ENCODE measurements at regions not wholly inside any gene's neighbourhood (a gene's known extent, or its start where the extent isn't known, plus 50 kb on each side); places are given as distances from the start of the nearest gene placed in this dataset.

DNA sequence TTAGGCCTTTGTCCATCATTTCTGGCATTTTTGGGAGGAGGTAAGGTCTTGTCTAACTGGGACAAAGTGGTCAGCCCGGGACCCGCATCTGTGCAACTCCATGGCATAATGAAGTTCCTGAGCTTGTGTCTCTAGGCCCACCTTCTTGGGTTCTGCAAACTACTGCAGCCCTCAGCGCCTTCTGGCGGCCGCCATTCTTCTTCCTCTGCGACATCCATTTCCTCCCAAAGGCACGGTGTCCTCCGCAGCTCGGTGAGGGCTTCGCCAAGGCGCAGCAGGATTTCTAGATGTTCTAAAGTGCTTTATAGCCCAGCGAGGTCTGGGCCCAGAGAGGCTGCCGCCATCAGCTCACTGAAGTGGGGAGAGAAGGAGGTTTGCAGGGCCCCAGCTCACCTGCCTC is 134.4 kb upstream of the OR4E1 start:
- H3K4me1 Mint-ChIP-seq (ENCODE audit: low read depth, unreplicated experiment): no peaks in the 10 kb centered on the region
- no peak overlapping the region for H3K27ac Mint-ChIP-seq (ENCODE audit: unreplicated experiment)
- DNase-seq: no peak
- H3K4me3 Mint-ChIP-seq (ENCODE audit: low read depth, unreplicated experiment): no peak overlapping the region
- no TSS peak for BruUV-seq (replicated peaks)
- no peaks in the 10 kb centered on the region for H3K36me3 Mint-ChIP-seq (ENCODE audit: insufficient read depth, unreplicated experiment)
- H3K9me3 Mint-ChIP-seq (ENCODE audit: low read depth, unreplicated experiment): no peaks in the 10 kb centered on the region
- intact Hi-C loops (cut with micrococcal nuclease; ENCODE audit: unreplicated experiment): no loop called here
- CTCF ChIA-PET: no interaction called here
- H3K27me3 Mint-ChIP-seq (ENCODE audit: unreplicated experiment): peaks cover 45% of the 10 kb centered on the region
- TF ChIP-seq, protein P1, sequence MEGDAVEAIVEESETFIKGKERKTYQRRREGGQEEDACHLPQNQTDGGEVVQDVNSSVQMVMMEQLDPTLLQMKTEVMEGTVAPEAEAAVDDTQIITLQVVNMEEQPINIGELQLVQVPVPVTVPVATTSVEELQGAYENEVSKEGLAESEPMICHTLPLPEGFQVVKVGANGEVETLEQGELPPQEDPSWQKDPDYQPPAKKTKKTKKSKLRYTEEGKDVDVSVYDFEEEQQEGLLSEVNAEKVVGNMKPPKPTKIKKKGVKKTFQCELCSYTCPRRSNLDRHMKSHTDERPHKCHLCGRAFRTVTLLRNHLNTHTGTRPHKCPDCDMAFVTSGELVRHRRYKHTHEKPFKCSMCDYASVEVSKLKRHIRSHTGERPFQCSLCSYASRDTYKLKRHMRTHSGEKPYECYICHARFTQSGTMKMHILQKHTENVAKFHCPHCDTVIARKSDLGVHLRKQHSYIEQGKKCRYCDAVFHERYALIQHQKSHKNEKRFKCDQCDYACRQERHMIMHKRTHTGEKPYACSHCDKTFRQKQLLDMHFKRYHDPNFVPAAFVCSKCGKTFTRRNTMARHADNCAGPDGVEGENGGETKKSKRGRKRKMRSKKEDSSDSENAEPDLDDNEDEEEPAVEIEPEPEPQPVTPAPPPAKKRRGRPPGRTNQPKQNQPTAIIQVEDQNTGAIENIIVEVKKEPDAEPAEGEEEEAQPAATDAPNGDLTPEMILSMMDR (IDR thresholded peaks at IDR 0.05; ENCODE audit: unreplicated experiment): no peak

DNA sequence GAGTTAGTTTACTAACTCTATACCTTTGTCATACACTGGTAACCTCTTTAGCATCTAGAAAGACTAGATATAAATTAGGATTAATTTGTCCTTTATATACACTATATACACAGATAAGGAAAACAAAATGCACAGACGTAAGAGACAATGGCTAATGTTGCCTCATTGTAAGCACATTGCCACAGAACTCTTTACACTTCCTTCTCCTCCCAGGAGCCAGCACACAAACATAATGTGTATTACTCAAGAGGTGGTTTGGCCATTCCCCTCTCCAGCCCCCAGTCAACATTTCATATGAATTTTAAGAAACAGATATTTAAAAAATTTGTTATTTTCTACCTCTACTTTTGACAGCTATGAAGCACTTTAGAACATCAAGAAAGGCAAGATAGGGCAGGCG is 131.4 kb upstream of the OR4E1 start:
- CTCF ChIA-PET: no interaction called here
- TF ChIP-seq, protein P1 (IDR thresholded peaks at IDR 0.05; ENCODE audit: unreplicated experiment): no peak
- no peaks in the 10 kb centered on the region for H3K9me3 Mint-ChIP-seq (ENCODE audit: low read depth, unreplicated experiment)
- peaks cover 60% of the 10 kb centered on the region for H3K27me3 Mint-ChIP-seq (ENCODE audit: unreplicated experiment)
- H3K4me1 Mint-ChIP-seq (ENCODE audit: low read depth, unreplicated experiment): no peaks in the 10 kb centered on the region
- no TSS peak for BruUV-seq (replicated peaks)
- H3K27ac Mint-ChIP-seq (ENCODE audit: unreplicated experiment): no peak overlapping the region
- no peaks in the 10 kb centered on the region for H3K36me3 Mint-ChIP-seq (ENCODE audit: insufficient read depth, unreplicated experiment)
- intact Hi-C loops (cut with micrococcal nuclease; ENCODE audit: unreplicated experiment): no loop called here
- no peak overlapping the region for H3K4me3 Mint-ChIP-seq (ENCODE audit: low read depth, unreplicated experiment)
- no peak for DNase-seq

DNA sequence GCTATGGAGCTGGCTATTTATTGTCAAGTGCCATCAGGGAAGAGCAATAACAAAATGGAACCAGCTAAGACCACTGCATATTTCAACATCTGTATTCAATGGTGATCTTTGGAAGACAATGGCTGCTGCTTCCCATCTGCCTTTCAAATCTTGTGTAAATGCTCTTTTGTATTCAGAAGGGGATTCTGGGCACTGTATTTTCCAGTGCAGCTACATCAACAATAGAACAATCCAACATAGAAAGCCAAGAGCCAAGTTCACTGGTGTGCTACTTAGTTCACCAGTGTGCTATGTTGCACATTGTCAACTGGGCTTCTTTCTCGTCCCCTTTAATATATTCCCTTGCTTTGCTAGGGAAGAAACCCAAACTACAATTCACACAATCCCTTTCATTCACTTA is 128.8 kb upstream of the OR4E1 start:
- no peak overlapping the region for H3K4me3 Mint-ChIP-seq (ENCODE audit: low read depth, unreplicated experiment)
- intact Hi-C loops (cut with micrococcal nuclease; ENCODE audit: unreplicated experiment): no loop called here
- no peaks in the 10 kb centered on the region for H3K9me3 Mint-ChIP-seq (ENCODE audit: low read depth, unreplicated experiment)
- no TSS peak for BruUV-seq (replicated peaks)
- H3K27me3 Mint-ChIP-seq (ENCODE audit: unreplicated experiment): peaks cover 67% of the 10 kb centered on the region
- TF ChIP-seq, protein P1 (IDR thresholded peaks at IDR 0.05; ENCODE audit: unreplicated experiment): no peak
- H3K36me3 Mint-ChIP-seq (ENCODE audit: insufficient read depth, unreplicated experiment): no peaks in the 10 kb centered on the region
- CTCF ChIA-PET: no interaction called here
- H3K27ac Mint-ChIP-seq (ENCODE audit: unreplicated experiment): no peak overlapping the region
- no peak for DNase-seq
- no peaks in the 10 kb centered on the region for H3K4me1 Mint-ChIP-seq (ENCODE audit: low read depth, unreplicated experiment)

DNA sequence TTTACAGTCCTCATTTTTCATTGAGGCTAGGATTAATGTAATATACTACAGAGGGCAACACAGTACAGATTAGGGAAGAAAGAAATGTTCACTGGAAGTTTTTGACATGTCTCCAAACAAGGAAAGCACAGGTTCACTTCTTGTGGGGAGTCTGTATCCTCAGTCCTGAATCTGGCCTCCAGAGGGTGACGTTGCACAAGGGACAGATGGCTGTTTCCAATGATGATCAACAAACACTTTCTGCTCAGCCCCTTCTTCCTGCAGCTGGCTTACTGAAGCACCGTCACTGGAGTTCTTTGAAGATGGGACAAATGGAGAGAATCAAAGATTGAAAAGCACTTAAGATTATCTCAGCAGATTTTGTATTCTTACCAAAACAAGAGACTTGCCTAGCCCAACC is 123.3 kb upstream of the OR4E1 start:
- H3K4me1 Mint-ChIP-seq (ENCODE audit: low read depth, unreplicated experiment): no peaks in the 10 kb centered on the region
- H3K9me3 Mint-ChIP-seq (ENCODE audit: low read depth, unreplicated experiment): no peaks in the 10 kb centered on the region
- TF ChIP-seq, protein P1 (IDR thresholded peaks at IDR 0.05; ENCODE audit: unreplicated experiment): no peak
- H3K27ac Mint-ChIP-seq (ENCODE audit: unreplicated experiment): no peak overlapping the region
- intact Hi-C loops (cut with micrococcal nuclease; ENCODE audit: unreplicated experiment): no loop called here
- H3K27me3 Mint-ChIP-seq (ENCODE audit: unreplicated experiment): peaks cover 89% of the 10 kb centered on the region
- H3K4me3 Mint-ChIP-seq (ENCODE audit: low read depth, unreplicated experiment): no peak overlapping the region
- DNase-seq: no peak
- BruUV-seq (replicated peaks): no TSS peak
- no peaks in the 10 kb centered on the region for H3K36me3 Mint-ChIP-seq (ENCODE audit: insufficient read depth, unreplicated experiment)
- CTCF ChIA-PET: no interaction called here

DNA sequence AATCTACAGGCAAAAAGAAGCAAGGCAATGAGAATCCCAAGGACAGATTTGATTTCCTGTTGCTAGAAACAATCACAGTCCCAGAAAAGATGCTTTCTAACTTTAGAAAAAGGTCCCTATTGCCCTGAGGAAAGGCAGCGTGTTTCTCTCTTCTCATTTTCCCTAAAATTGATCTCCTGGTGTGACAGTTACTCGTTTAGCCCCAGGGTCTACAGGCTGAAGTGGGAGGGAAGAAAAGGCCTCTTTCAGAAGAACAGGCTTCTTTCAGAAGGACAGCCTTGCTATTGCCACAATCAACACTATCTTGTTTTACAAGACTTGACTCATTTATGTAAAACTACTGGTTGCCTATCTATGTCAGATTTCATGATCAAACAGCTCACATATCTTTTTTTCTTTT is 121.8 kb upstream of the OR4E1 start:
- H3K36me3 Mint-ChIP-seq (ENCODE audit: insufficient read depth, unreplicated experiment): no peaks in the 10 kb centered on the region
- intact Hi-C loops (cut with micrococcal nuclease; ENCODE audit: unreplicated experiment): no loop called here
- H3K9me3 Mint-ChIP-seq (ENCODE audit: low read depth, unreplicated experiment): no peaks in the 10 kb centered on the region
- TF ChIP-seq, protein P1 (IDR thresholded peaks at IDR 0.05; ENCODE audit: unreplicated experiment): no peak
- no peak for DNase-seq
- H3K4me3 Mint-ChIP-seq (ENCODE audit: low read depth, unreplicated experiment): no peak overlapping the region
- no TSS peak for BruUV-seq (replicated peaks)
- H3K27ac Mint-ChIP-seq (ENCODE audit: unreplicated experiment): no peak overlapping the region
- H3K4me1 Mint-ChIP-seq (ENCODE audit: low read depth, unreplicated experiment): no peaks in the 10 kb centered on the region
- peaks cover 95% of the 10 kb centered on the region for H3K27me3 Mint-ChIP-seq (ENCODE audit: unreplicated experiment)
- CTCF ChIA-PET: interaction anchor here (0.9 kb wide), 1 partner anchor 30 kb away, joined by 3 read pairs; no protein-coding TSS in a partner anchor

Data from Calu3 (cell line).